Peyer's patch (tissue), 4 donors: ENCODE measurements at regions not wholly inside any gene's neighbourhood (a gene's known extent, or its start where the extent isn't known, plus 50 kb on each side); places are given as distances from the start of the nearest gene placed in this dataset.

Experiments used
- CTCF ChIP-seq, 6 experiments: fragments of 450-650 bp in 4 of 6; fragments of 200-600 bp in 2 of 6; sonication (generic) in 1 of 6; IDR thresholded peaks; one replicate each; pipeline ENCODE4 v1.5.1; 2017 to 2019; ENCODE audit warnings: antibody characterized with exemption in 6 of 6, mild to moderate bottlenecking in 3 of 6, moderate library complexity in 1 of 6
- POLR2A ChIP-seq, 2 donors: fragments of 450-650 bp; IDR thresholded peaks; one replicate each; pipeline ENCODE4 v1.5.1; 2017; ENCODE audit warnings: antibody characterized with exemption in 2 of 2, mild to moderate bottlenecking in 2 of 2, moderate library complexity in 2 of 2

- TF ChIP-seq CTCF (IDR thresholded peaks at IDR 0.05) (no peak), POLR2A (IDR thresholded peaks at IDR 0.05) (no peak)
Observed at GRCh38 chr3:44029100-44029499, 212.6 kb upstream of the TOPAZ1 start.
